HepG2 (cell line): ENCODE measurements at regions not wholly inside any gene's neighbourhood (a gene's known extent, or its start where the extent isn't known, plus 50 kb on each side); places are given as distances from the start of the nearest gene placed in this dataset.

Experiments
- ATAC-seq: fragments of 200-7000 bp; cut with Tn5 transposase; 3 replicates; pipeline ENCODE4 v1.9.1; 2020; ENCODE audit warnings: mild to moderate bottlenecking, moderate library complexity
- BruUV-seq: library from RNA; stranded (reverse); fragments of 400-500 nt; replicated peaks from 2 replicates; lab custom pipeline; 2021; lab: Mats Ljungman, UMichigan
- CTCF ChIA-PET: fragments of 300-600 bp; formaldehyde crosslinking; extraction: SDS; loops from one replicate; lab custom pipeline; 2021; ENCODE audit warnings: low total read pairs, inconsistent platforms, low intra/inter-chr PET ratio; lab: Yijun Ruan, JAX
- POLR2A ChIA-PET: fragments of 350-600 bp; sonication (Branson Sonifier 250); formaldehyde crosslinking; loops from one replicate; lab custom pipeline; 2020; ENCODE audit warnings: antibody characterized with exemption, inconsistent platforms; lab: Yijun Ruan, JAX
- DNase-seq: peaks from one replicate; pipeline ENCODE4 v3.0.0-alpha.2; 2015; ENCODE audit warnings: low spot score
- FAIRE-seq: peaks from 3 replicates; lab custom pipeline; 2011; peaks lifted over from hg19 to GRCh38; lab: Jason Lieb, UNC
- H2AFZ ChIP-seq: one replicate; pipeline ENCODE4 v1.6.1; 2011; ENCODE audit warnings: low read length, inconsistent platforms
- H3K27ac ChIP-seq: fragments of 300-600 bp; 3 replicates; pipeline ENCODE4 v1.8.0; 2011; ENCODE audit warnings: mixed run types, mild to moderate bottlenecking, mixed read lengths, low read length, inconsistent platforms; ENCODE audit not compliant: insufficient read depth; ENCODE audit errors: extremely low read length
- H3K27me3 ChIP-seq, 2 experiments: fragments of 200-600 bp in 1 of 2; 2 replicates in 1 of 2; 3 replicates in 1 of 2; pipeline versions ENCODE4 v1.6.0 to v1.8.0; 2011; ENCODE audit warnings: low read length in 2 of 2, mild to moderate bottlenecking in 2 of 2, moderate library complexity in 2 of 2, inconsistent platforms in 1 of 2; ENCODE audit not compliant: insufficient read depth in 2 of 2, control insufficient read depth in 1 of 2
- H3K36me3 ChIP-seq, 2 experiments: fragments of 200-600 bp in 1 of 2; replicated peaks in 1 of 2; 2 replicates in 1 of 2; 3 replicates in 1 of 2; pipeline versions ENCODE4 v1.5.1 to v1.8.0; 2011; ENCODE audit warnings: low read length in 2 of 2, inconsistent platforms in 1 of 2; ENCODE audit not compliant: insufficient read depth in 2 of 2, control insufficient read depth in 1 of 2
- H3K4me1 ChIP-seq: 2 replicates; pipeline ENCODE4 v1.5.1; 2012; ENCODE audit warnings: low read length, inconsistent platforms; ENCODE audit not compliant: insufficient read depth
- H3K4me2 ChIP-seq: 2 replicates; pipeline ENCODE4 v1.6.0; 2011; ENCODE audit warnings: low read depth, low read length, inconsistent platforms
- H3K4me3 ChIP-seq, 3 experiments: fragments of 200-600 bp in 1 of 3; sonication (generic), shearing (Covaris generic) in 1 of 3; replicated peaks in 1 of 3; 2 replicates each; pipeline ENCODE4 v1.5.1; 2011 to 2016; ENCODE audit warnings: low read length in 3 of 3, inconsistent platforms in 2 of 3, low read depth in 2 of 3, mild to moderate bottlenecking in 2 of 3, control low read depth in 1 of 3, mixed read lengths in 1 of 3; ENCODE audit not compliant: insufficient read depth in 1 of 3
- H3K79me2 ChIP-seq: one replicate; pipeline ENCODE4 v1.6.1; 2011; ENCODE audit warnings: low read length, inconsistent platforms; ENCODE audit not compliant: insufficient read depth
- H3K9ac ChIP-seq: 2 replicates; pipeline ENCODE4 v1.6.0; 2011; ENCODE audit warnings: mild to moderate bottlenecking, low read depth, low read length, inconsistent platforms; ENCODE audit not compliant: insufficient read depth
- H3K9me3 ChIP-seq: 2 replicates; pipeline ENCODE4 v1.5.1; 2012; ENCODE audit warnings: mild to moderate bottlenecking, low read length
- H4K20me1 ChIP-seq: 2 replicates; pipeline ENCODE4 v1.6.0; 2011; ENCODE audit warnings: inconsistent platforms, mild to moderate bottlenecking, low read length, moderate library complexity; ENCODE audit not compliant: insufficient read depth
- E2F2 ChIP-seq: sonication (generic); formaldehyde crosslinking; IDR thresholded peaks from 2 replicates; pipeline ENCODE4 v1.4.0; 2020; ENCODE audit warnings: missing genetic modification reagents, borderline replicate concordance
- FLYWCH1 ChIP-seq: sonication (generic); formaldehyde crosslinking; IDR thresholded peaks from 2 replicates; pipeline ENCODE4 v1.8.1; 2023; ENCODE audit warnings: mild to moderate bottlenecking, missing genetic modification reagents
- FOXP1 ChIP-seq, 2 experiments: fragments of 450-650 bp in 1 of 2; IDR thresholded peaks; 2 replicates each; pipeline ENCODE4 v1.6.1; 2017 to 2018; ENCODE audit warnings: antibody characterized with exemption in 1 of 2
- MTF1 ChIP-seq: sonication (generic); formaldehyde crosslinking; IDR thresholded peaks from 2 replicates; pipeline ENCODE4 v1.5.0; 2020; ENCODE audit warnings: missing genetic modification reagents
- PPARG ChIP-seq: conservative IDR thresholded peaks from 2 replicates; pipeline ENCODE4 v1.6.1; 2016; ENCODE audit warnings: missing biosample characterization, missing genetic modification reagents
- TAF15 ChIP-seq: fragments of 200-400 bp; formaldehyde crosslinking; IDR thresholded peaks from one replicate; pipeline ENCODE4 v1.6.1; 2018; ENCODE audit warnings: mild to moderate bottlenecking, low read depth, low read length; ENCODE audit not compliant: poor library complexity, severe bottlenecking
- TOPORS ChIP-seq: sonication (generic); formaldehyde crosslinking; IDR thresholded peaks from 2 replicates; pipeline ENCODE4 v1.8.0; 2023; ENCODE audit warnings: mild to moderate bottlenecking, missing genetic modification reagents
- ZBTB4 ChIP-seq: sonication (generic); formaldehyde crosslinking; IDR thresholded peaks from 2 replicates; pipeline ENCODE4 v1.4.0; 2020; ENCODE audit warnings: missing genetic modification reagents, mild to moderate bottlenecking, borderline replicate concordance
- ZNF670 ChIP-seq: sonication (generic); formaldehyde crosslinking; IDR thresholded peaks from 2 replicates; pipeline ENCODE4 v1.8.0; 2022; ENCODE audit warnings: mild to moderate bottlenecking, missing genetic modification reagents, borderline replicate concordance
- ZNF687 ChIP-seq: sonication (generic); formaldehyde crosslinking; IDR thresholded peaks from 2 replicates; pipeline ENCODE4 v1.5.1; 2020; ENCODE audit warnings: mild to moderate bottlenecking, missing genetic modification reagents, moderate library complexity
- WGBS: methylation state at CpG from one replicate; pipeline ENCODE4 v1.1.6; 2017; ENCODE audit warnings: low lambda C conversion rate; 5-methylcytosine and 5-hydroxymethylcytosine counted together
- in situ Hi-C: cut with HindIII; loops from 2 replicates; pipeline ENCODE4 v1.10.0; 2017; ENCODE audit warnings: low pct_unique_long_range_greater_than_20kb; ENCODE audit not compliant: extremely low pct_ligation_motif_present
- intact Hi-C: fragments of 100-400 bp; cut with micrococcal nuclease; formaldehyde crosslinking; loops from one replicate; pipeline ENCODE4 v1.10.0; 2022; ENCODE audit not compliant: unreplicated experiment

GRCh38 chr9:2925016-2925415 lies 81.1 kb upstream of the PUM3 start:
- 63% methylated on average over 5 of the region's 5 CpGs for WGBS
- H3K9ac ChIP-seq: no peak overlapping the region
- no peak overlapping the region for H3K4me2 ChIP-seq
- H2AFZ ChIP-seq: no peak overlapping the region
- H3K27ac ChIP-seq: no peak overlapping the region
- DNase-seq (no peak), ATAC-seq (no peak), FAIRE-seq (no peak)
- no peaks in the 10 kb centered on the region for H3K9me3 ChIP-seq
- H3K27me3 ChIP-seq: no peaks in the 10 kb centered on the region
- TF ChIP-seq E2F2 (CRISPR knock-in tag) (no peak), FLYWCH1 (CRISPR knock-in tag) (no peak)
- POLR2A ChIA-PET: no interaction called here
- no peaks in the 10 kb centered on the region for H3K79me2 ChIP-seq
- intact Hi-C loops: no loop called here
- no peak overlapping the region for H3K4me3 ChIP-seq
- no peaks in the 10 kb centered on the region for H3K4me1 ChIP-seq
- CTCF ChIA-PET: no interaction called here
- H3K36me3 ChIP-seq: no peaks in the 10 kb centered on the region
- H4K20me1 ChIP-seq: no peaks in the 10 kb centered on the region
- no TSS peak for BruUV-seq
- in situ Hi-C loops: no loop called here

GRCh38 chr9:2924380-2924768 lies 80.5 kb upstream of the PUM3 start:
- no peaks in the 10 kb centered on the region for H3K4me1 ChIP-seq
- 10% methylated on average over 3 of the region's 3 CpGs for WGBS
- no peak for ATAC-seq
- H3K9me3 ChIP-seq: no peaks in the 10 kb centered on the region
- H3K79me2 ChIP-seq: no peaks in the 10 kb centered on the region
- CTCF ChIA-PET: no interaction called here
- H3K9ac ChIP-seq: no peak overlapping the region
- H3K36me3 ChIP-seq: no peaks in the 10 kb centered on the region
- POLR2A ChIA-PET: no interaction called here
- no peak overlapping the region for H3K4me2 ChIP-seq
- H3K27ac ChIP-seq: no peak overlapping the region
- BruUV-seq: no TSS peak
- in situ Hi-C loops: no loop called here
- no peaks in the 10 kb centered on the region for H4K20me1 ChIP-seq
- H2AFZ ChIP-seq: no peak overlapping the region
- H3K27me3 ChIP-seq: no peaks in the 10 kb centered on the region
- no peak for DNase-seq
- intact Hi-C loops: no loop called here
- H3K4me3 ChIP-seq: no peak overlapping the region
- FAIRE-seq: no peak
- TF ChIP-seq PPARG (CRISPR knock-in tag) (no peak), ZNF687 (no peak), FOXP1 (IDR thresholded peaks at IDR 0.05) (no peak), FOXP1 (CRISPR knock-in tag; IDR thresholded peaks at IDR 0.05) (no peak), MTF1 (no peak), ZNF670 (no peak), TOPORS (CRISPR knock-in tag) (no peak), TAF15 (no peak), ZBTB4 (CRISPR knock-in tag) (no peak)
